Neuronal stem cell (in vitro differentiated cells): ENCODE measurements at regions not wholly inside any gene's neighbourhood (a gene's known extent, or its start where the extent isn't known, plus 50 kb on each side); places are given as distances from the start of the nearest gene placed in this dataset.

ENCODE experiments used
- DNase-seq: peaks from one replicate; pipeline ENCODE4 v3.0.0-alpha.2; 2013; ENCODE audit warnings: low spot score
- H2AFZ ChIP-seq: one replicate; pipeline ENCODE4 v1.6.1; 2013; ENCODE audit warnings: mild to moderate bottlenecking, low read length, inconsistent platforms
- H2AK5ac ChIP-seq: 2 replicates; pipeline ENCODE4 v1.6.1; 2013; ENCODE audit warnings: low read depth, mild to moderate bottlenecking, inconsistent platforms, low read length, moderate library complexity, mixed read lengths
- H2BK120ac ChIP-seq: 2 replicates; pipeline ENCODE4 v1.6.1; 2013; ENCODE audit warnings: low read depth, mild to moderate bottlenecking, inconsistent platforms, low read length, moderate library complexity, mixed read lengths
- H2BK12ac ChIP-seq: one replicate; pipeline ENCODE4 v1.6.1; 2013; ENCODE audit warnings: low read length, inconsistent platforms
- H2BK15ac ChIP-seq: 2 replicates; pipeline ENCODE4 v1.6.1; 2013; ENCODE audit warnings: mild to moderate bottlenecking, low read length, inconsistent platforms, mixed read lengths
- H2BK5ac ChIP-seq: one replicate; pipeline ENCODE4 v1.6.1; 2013; ENCODE audit warnings: inconsistent platforms, mild to moderate bottlenecking, low read length, moderate library complexity
- H3K14ac ChIP-seq: one replicate; pipeline ENCODE4 v1.6.1; 2013; ENCODE audit warnings: low read length, inconsistent platforms
- H3K18ac ChIP-seq: 2 replicates; pipeline ENCODE4 v1.6.1; 2013; ENCODE audit warnings: low read length, inconsistent platforms
- H3K23ac ChIP-seq: 2 replicates; pipeline ENCODE4 v1.6.1; 2013; ENCODE audit warnings: low read depth, mild to moderate bottlenecking, mixed read lengths, low read length, inconsistent platforms; ENCODE audit not compliant: poor library complexity
- H3K27ac ChIP-seq: replicated peaks from 3 replicates; pipeline ENCODE4 v1.5.1; 2013; ENCODE audit warnings: low read length, inconsistent platforms
- H3K27me3 ChIP-seq, 3 experiments: 2 replicates each; pipeline ENCODE4 v1.6.1; 2013; ENCODE audit warnings: low read length in 3 of 3, mild to moderate bottlenecking in 2 of 3, inconsistent platforms in 1 of 3, low read depth in 1 of 3, mixed read lengths in 1 of 3, moderate library complexity in 1 of 3; ENCODE audit not compliant: control insufficient read depth in 3 of 3, insufficient read depth in 3 of 3
- H3K36me3 ChIP-seq, 2 donors: replicated peaks in 1 of 2; 2 replicates each; pipeline ENCODE4 v1.6.1; 2013; ENCODE audit warnings: low read length in 2 of 2; ENCODE audit not compliant: control insufficient read depth in 2 of 2, insufficient read depth in 2 of 2
- H3K4ac ChIP-seq: 2 replicates; pipeline ENCODE4 v1.6.1; 2013; ENCODE audit warnings: inconsistent platforms, mild to moderate bottlenecking, low read length, moderate library complexity
- H3K4me1 ChIP-seq, 2 donors: 1 replicate in 1 of 2; 2 replicates in 1 of 2; pipeline ENCODE4 v1.6.1; 2013; ENCODE audit warnings: low read length in 2 of 2, low read depth in 1 of 2; ENCODE audit not compliant: control insufficient read depth in 2 of 2, insufficient read depth in 1 of 2
- H3K4me2 ChIP-seq: one replicate; pipeline ENCODE4 v1.6.1; 2013; ENCODE audit warnings: mild to moderate bottlenecking, low read length, inconsistent platforms; ENCODE audit not compliant: insufficient read depth, poor library complexity, severe bottlenecking
- H3K4me3 ChIP-seq, 2 donors: 2 replicates each; pipeline ENCODE4 v1.5.1; 2013; ENCODE audit warnings: low read length in 2 of 2, mild to moderate bottlenecking in 2 of 2, inconsistent platforms in 1 of 2, moderate library complexity in 1 of 2
- H3K79me1 ChIP-seq: one replicate; pipeline ENCODE4 v1.6.1; 2013; ENCODE audit warnings: low read depth, mild to moderate bottlenecking, inconsistent platforms, low read length, moderate library complexity
- H3K9ac ChIP-seq: one replicate; pipeline ENCODE4 v1.6.1; 2013; ENCODE audit warnings: mild to moderate bottlenecking, low read depth, low read length, inconsistent platforms; ENCODE audit not compliant: poor library complexity
- H3K9me3 ChIP-seq, 2 donors: replicated peaks in 1 of 2; 2 replicates each; pipeline versions ENCODE3 to v1.6.1; 2013; ENCODE audit warnings: low read length in 2 of 2, mild to moderate bottlenecking in 2 of 2, inconsistent platforms in 1 of 2, low read depth in 1 of 2, mixed read lengths in 1 of 2, moderate library complexity in 1 of 2; ENCODE audit not compliant: control insufficient read depth in 2 of 2, insufficient read depth in 1 of 2
- H4K8ac ChIP-seq: one replicate; pipeline ENCODE4 v1.6.1; 2013; ENCODE audit warnings: low read depth, mild to moderate bottlenecking, inconsistent platforms, low read length, moderate library complexity
- H4K91ac ChIP-seq: one replicate; pipeline ENCODE4 v1.6.1; 2013; ENCODE audit warnings: low read length, low read depth, mild to moderate bottlenecking, inconsistent platforms; ENCODE audit not compliant: poor library complexity
- WGBS, 2 donors: extraction: QIAGEN DNeasy Blood & Tissue Kit; methylation state at CpG; one replicate each; pipeline ENCODE4 v1.1.7; 2013; ENCODE audit warnings: missing lambda C conversion rate in 2 of 2, mixed read lengths in 1 of 2; ENCODE audit not compliant: insufficient read length in 2 of 2, insufficient replicate concordance in 1 of 2; ENCODE audit errors: extremely low coverage in 2 of 2; 5-methylcytosine and 5-hydroxymethylcytosine counted together

DNA sequence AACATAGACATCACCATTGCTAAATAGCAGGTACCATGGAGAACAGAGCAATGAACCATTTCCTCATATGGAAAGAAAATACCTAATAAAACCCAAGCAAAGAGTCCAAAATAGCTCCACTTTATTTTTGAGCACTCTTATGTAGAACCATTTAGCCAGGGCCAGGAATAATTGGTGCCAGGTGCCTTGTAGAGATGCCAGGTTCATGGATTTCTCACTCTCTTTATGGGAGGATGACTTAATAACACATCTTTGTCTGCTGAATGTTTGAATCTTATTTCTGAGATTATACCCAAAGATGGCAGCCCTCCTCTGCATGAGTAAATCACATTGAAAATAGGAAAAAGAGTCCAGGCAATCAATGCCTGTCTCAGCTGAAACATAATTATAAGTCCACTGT, 212.3 kb upstream of the SFRP2 start:
- Histone ChIP-seq H3K36me3 (no peaks in the 10 kb centered on the region), H4K91ac (no peak overlapping the region), H3K9me3 (no peaks in the 10 kb centered on the region), H3K27me3 (peaks cover 0 to 2% (median 0%) of the 10 kb centered on the region in 3 experiments), H3K14ac (no peak overlapping the region), H2AFZ (no peak overlapping the region), H2BK15ac (no peak overlapping the region), H2BK5ac (no peak overlapping the region), H3K23ac (no peak overlapping the region), H3K79me1 (no peaks in the 10 kb centered on the region), H3K4me1 (no peaks in the 10 kb centered on the region), H2BK120ac (no peak overlapping the region), H3K27ac (no peak overlapping the region), H3K4me2 (no peak overlapping the region), H2BK12ac (no peak overlapping the region), H3K4me3 (no peak overlapping the region), H3K18ac (no peak overlapping the region), H2AK5ac (no peak overlapping the region), H3K9ac (no peak overlapping the region), H4K8ac (no peak overlapping the region), H3K4ac (no peak overlapping the region)
- no peak for DNase-seq

DNA sequence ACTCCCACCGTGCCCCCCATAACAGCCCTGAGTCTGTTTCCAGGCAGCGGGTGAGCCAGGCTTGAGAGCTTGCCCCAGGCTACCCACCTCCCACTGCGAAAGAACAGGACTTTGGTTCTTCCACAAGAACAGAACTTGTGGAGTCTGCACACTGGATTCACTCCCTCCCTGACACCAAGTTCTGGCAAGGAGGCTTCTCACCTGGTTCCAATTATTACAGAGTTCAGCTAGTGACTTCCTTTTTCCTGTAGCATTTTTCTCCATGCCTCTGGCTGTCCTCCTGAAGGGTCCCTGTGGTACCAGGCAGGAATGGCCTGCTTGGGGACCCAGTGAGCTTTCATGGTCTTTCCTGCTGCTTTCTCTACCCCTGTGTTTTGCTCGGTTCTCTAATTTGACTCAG, 208.6 kb upstream of the SFRP2 start:
- Histone ChIP-seq H2BK120ac (no peak overlapping the region), H3K4me2 (no peak overlapping the region), H4K91ac (no peak overlapping the region), H2AFZ (no peak overlapping the region), H3K4me1 (no peaks in the 10 kb centered on the region), H4K8ac (no peak overlapping the region), H3K27ac (no peak overlapping the region), H3K4ac (no peak overlapping the region), H3K79me1 (no peaks in the 10 kb centered on the region), H3K23ac (no peak overlapping the region), H3K4me3 (no peak overlapping the region), H3K9me3 (peaks cover 0 to 10% of the 10 kb centered on the region in 2 donors), H3K9ac (no peak overlapping the region), H2BK15ac (no peak overlapping the region), H2AK5ac (no peak overlapping the region), H2BK12ac (no peak overlapping the region), H3K18ac (no peak overlapping the region), H3K14ac (no peak overlapping the region), H3K36me3 (no peaks in the 10 kb centered on the region), H2BK5ac (no peak overlapping the region), H3K27me3 (peaks cover 0 to 2% (median 0%) of the 10 kb centered on the region in 3 experiments)
- no peak for DNase-seq
- no CpG with 5 or more reads among the region's 4 CpGs for WGBS, 2 donors

DNA sequence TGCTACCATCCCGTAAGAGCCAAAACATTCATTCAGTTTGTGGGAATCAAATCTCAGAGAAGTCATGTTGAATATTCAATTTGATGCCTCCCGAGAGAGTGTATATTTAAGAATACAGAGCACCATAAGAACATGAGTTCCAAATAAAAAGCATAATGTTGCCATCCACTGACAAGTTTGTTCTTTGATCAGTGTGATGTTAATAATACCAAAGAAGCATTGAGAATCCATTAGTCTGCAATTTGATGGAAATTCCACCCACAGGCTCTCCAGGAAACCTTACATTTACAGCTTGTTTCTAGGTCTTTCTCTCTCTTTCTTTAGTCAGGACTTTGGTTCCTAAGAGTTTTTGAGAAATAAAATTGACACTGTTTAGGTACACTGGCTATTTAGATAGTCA, 200.6 kb upstream of the SFRP2 start:
- Histone ChIP-seq H3K4me3 (no peak overlapping the region), H3K4me2 (no peak overlapping the region), H3K27me3 (no peaks in the 10 kb centered on the region), H2AK5ac (no peak overlapping the region), H3K14ac (no peak overlapping the region), H3K79me1 (no peaks in the 10 kb centered on the region), H2BK120ac (no peak overlapping the region), H3K18ac (no peak overlapping the region), H4K8ac (no peak overlapping the region), H3K9ac (no peak overlapping the region), H2AFZ (no peak overlapping the region), H3K27ac (no peak overlapping the region), H2BK15ac (no peak overlapping the region), H2BK5ac (no peak overlapping the region), H3K36me3 (no peaks in the 10 kb centered on the region), H3K23ac (no peak overlapping the region), H3K9me3 (peaks cover 0 to 16% of the 10 kb centered on the region in 2 donors), H2BK12ac (no peak overlapping the region), H4K91ac (no peak overlapping the region), H3K4ac (no peak overlapping the region), H3K4me1 (peaks cover 4 to 22% of the 10 kb centered on the region in 2 donors)
- DNase-seq, result no peak
- no CpG with 5 or more reads among the region's 2 CpGs for WGBS, 2 donors

DNA sequence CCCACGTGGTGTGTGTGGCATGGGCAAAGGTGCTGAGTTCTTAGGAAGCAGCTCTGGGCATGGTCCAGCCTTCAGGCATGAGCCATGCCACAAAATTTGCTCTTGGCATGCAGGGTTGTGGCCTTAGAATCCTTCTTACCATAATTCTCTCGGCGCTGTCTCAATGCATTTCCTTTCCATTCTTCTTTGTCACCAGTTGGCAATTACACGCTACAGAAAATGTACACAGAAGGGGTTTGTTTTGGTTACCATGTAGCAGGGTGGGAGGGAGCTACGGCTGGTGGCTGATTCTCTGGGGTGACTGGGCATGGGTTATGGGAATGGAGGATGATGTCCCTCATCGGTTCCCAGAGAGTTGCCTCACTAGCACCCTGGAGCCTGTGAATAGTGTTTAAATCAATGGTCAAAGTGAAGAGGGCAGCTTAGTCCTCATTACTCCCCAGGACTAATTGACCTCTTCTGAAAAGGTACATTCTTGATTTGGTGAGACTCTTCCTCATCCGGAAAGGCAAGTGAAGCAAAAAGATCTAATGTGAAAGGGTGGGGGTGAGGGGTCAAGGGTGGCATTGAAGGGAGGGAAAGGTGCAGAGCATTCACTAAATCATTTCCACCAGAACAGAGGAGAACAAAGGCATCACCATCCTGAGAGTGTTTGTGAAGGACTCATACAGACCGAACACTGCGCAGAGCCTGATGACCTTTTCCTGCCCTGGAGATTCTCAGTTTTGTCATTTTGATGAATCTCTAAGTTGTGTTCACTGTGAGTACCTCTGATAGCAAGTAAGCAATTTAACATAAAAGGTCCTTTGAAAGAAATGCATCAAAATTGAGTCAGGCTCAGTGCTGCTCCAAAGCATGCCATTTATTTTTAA, 199.8 kb upstream of the SFRP2 start:
- H2BK120ac ChIP-seq, result no peak overlapping the region
- no peak overlapping the region for H2AK5ac ChIP-seq
- no peaks in the 10 kb centered on the region for H3K36me3 ChIP-seq

More for the DNA sequence above, 199.8 kb upstream of the SFRP2 start:
- H2AFZ ChIP-seq, result no peak overlapping the region
- no peak overlapping the region for H3K23ac ChIP-seq
- no peak overlapping the region for H3K18ac ChIP-seq
- no peak overlapping the region for H3K14ac ChIP-seq
- H3K4ac ChIP-seq, result no peak overlapping the region
- H2BK15ac ChIP-seq, result no peak overlapping the region
- no peak overlapping the region for H4K8ac ChIP-seq
- peaks cover 0 to 16% of the 10 kb centered on the region in 2 donors for H3K9me3 ChIP-seq
- WGBS, 2 donors, result no CpG with 5 or more reads among the region's 9 CpGs
- H3K4me3 ChIP-seq, result no peak overlapping the region
- peak; percentile 48 for DNase-seq
- H3K27me3 ChIP-seq, result no peaks in the 10 kb centered on the region
- no peak overlapping the region for H3K4me2 ChIP-seq
- no peaks in the 10 kb centered on the region for H3K79me1 ChIP-seq
- peaks cover 4 to 22% of the 10 kb centered on the region in 2 donors for H3K4me1 ChIP-seq
- H3K9ac ChIP-seq, result no peak overlapping the region
- no peak overlapping the region for H4K91ac ChIP-seq
- H2BK5ac ChIP-seq, result no peak overlapping the region
- H2BK12ac ChIP-seq, result no peak overlapping the region
- H3K27ac ChIP-seq, result peak overlapping the region; percentile 76
